ENCODE measurements at regions not wholly inside any gene's neighbourhood (a gene's known extent, or its start where the extent isn't known, plus 50 kb on each side); places are given as distances from the start of the nearest gene placed in this dataset.
"Not testable (repeated sequence)": the region's sequence is repeated elsewhere in the genome, so short reads cannot be mapped to it uniquely, and the experiment has no call there.

DNA sequence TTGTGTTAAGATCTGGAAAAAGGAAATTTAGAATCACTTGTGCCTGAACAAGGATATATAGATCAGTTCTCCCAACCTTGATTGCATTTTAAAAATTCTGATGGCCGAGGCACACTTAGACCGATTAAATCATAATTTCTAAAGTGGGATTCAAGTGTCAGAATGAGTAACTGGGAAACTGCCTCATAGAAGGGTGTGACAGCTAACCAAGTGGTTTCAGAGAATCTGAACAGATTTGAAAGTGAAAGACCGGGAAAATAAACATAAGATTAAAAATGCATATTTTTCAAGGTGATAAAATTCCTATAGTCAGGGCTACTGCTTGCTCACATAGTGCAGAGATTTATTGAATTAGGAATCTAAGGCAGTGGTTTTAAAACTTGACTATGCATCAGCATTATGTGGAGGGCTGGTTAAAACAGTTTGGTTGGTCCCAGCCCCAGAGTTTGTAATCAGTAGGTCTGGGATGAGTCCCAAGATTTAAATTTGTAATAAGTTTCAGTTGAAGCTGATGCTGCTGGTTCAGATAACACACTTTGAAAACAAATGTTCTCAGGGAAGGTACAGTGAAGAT is 314.3 kb downstream of the NSUN3 start:
- not testable (repeated sequence) for H3K36me3 ChIP-seq (ENCODE audit: control insufficient read depth, insufficient read depth, low read length, severe bottlenecking); H3K4me1 ChIP-seq (ENCODE audit: control insufficient read depth, insufficient read depth, low read length); H3K27me3 ChIP-seq (replicated peaks; ENCODE audit: control insufficient read depth, insufficient read depth, low read length); H3K4me3 ChIP-seq (ENCODE audit: low read length); H3K9me3 ChIP-seq (ENCODE audit: control insufficient read depth, low read length); H3K9ac ChIP-seq (ENCODE audit: low read length); DNase-seq (ENCODE audit: low read depth)

DNA sequence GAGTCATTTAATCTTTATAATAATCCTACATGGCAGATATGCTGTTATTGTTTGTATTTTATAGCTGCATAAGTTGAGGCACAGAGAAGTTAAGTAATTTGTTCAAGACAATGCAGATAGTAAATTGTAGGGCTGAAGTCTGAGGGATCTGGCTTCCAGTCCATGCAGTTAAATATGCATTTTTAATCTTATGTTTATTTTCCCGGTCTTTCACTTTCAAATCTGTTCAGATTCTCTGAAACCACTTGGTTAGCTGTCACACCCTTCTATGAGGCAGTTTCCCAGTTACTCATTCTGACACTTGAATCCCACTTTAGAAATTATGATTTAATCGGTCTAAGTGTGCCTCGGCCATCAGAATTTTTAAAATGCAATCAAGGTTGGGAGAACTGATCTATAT is 315.0 kb downstream of the NSUN3 start:
- H3K4me3 ChIP-seq (ENCODE audit: low read length); H3K9ac ChIP-seq (ENCODE audit: low read length); H3K27me3 ChIP-seq (replicated peaks; ENCODE audit: control insufficient read depth, insufficient read depth, low read length); DNase-seq (ENCODE audit: low read depth); H3K36me3 ChIP-seq (ENCODE audit: control insufficient read depth, insufficient read depth, low read length, severe bottlenecking); H3K4me1 ChIP-seq (ENCODE audit: control insufficient read depth, insufficient read depth, low read length); H3K9me3 ChIP-seq (ENCODE audit: control insufficient read depth, low read length): not testable (repeated sequence)

DNA sequence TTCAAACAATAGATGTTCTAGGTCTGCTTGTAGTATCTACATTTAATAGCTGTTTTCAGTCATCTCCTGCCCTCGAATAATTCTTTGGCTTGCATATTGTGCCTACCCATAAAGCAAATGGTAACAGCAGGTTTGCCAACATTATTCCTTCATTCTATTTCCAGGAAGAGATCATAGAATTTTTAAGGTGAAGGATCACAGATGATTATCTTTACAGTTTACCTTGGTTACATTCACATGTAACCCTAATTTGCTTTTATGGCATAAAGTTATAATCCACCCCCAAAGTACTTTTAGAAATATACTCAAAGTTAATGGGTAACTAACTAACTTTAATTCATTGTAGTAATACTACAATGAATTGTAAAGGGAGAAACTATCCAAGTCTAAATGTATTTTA is 315.5 kb downstream of the NSUN3 start:
- H3K4me3 ChIP-seq (ENCODE audit: low read length): no peak overlapping the region
- no peaks in the 10 kb centered on the region for H3K9me3 ChIP-seq (ENCODE audit: control insufficient read depth, low read length)
- H3K36me3 ChIP-seq (ENCODE audit: control insufficient read depth, insufficient read depth, low read length, severe bottlenecking): no peaks in the 10 kb centered on the region
- H3K9ac ChIP-seq (ENCODE audit: low read length): no peak overlapping the region
- H3K4me1 ChIP-seq (ENCODE audit: control insufficient read depth, insufficient read depth, low read length): peaks cover under 1% of the 10 kb centered on the region
- no peaks in the 10 kb centered on the region for H3K27me3 ChIP-seq (replicated peaks; ENCODE audit: control insufficient read depth, insufficient read depth, low read length)
- DNase-seq (ENCODE audit: low read depth): no peak

- H3K27me3 ChIP-seq (replicated peaks; ENCODE audit: control insufficient read depth, insufficient read depth, low read length): no peaks in the 10 kb centered on the region
- H3K9ac ChIP-seq (ENCODE audit: low read length): no peak overlapping the region
- DNase-seq (ENCODE audit: low read depth): no peak
- no peaks in the 10 kb centered on the region for H3K4me1 ChIP-seq (ENCODE audit: control insufficient read depth, insufficient read depth, low read length)
- H3K9me3 ChIP-seq (ENCODE audit: control insufficient read depth, low read length): no peaks in the 10 kb centered on the region
- H3K36me3 ChIP-seq (ENCODE audit: control insufficient read depth, insufficient read depth, low read length, severe bottlenecking): no peaks in the 10 kb centered on the region
- H3K4me3 ChIP-seq (ENCODE audit: low read length): no peak overlapping the region
Measured at GRCh38 chr3:94379264-94379663, 316.4 kb downstream of the NSUN3 start.

DNA sequence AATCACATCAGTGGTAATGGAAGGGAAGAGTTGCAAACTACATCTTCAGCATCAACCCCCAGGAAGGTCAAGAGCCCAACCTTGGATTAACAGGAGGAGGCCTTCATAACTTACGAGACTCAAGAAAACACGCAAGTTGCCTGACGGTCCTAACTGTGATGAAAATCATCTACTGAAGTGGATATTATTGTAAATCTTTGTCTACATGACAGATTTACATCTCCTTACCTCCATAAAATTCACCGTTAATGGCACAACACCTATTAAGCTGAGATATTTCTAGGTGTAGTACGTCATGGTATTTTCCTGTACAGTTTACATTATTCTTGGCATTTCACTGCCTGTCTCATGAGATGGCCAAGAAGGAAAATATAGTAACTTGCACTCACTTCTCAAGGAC is 332.0 kb downstream of the NSUN3 start:
- H3K4me3 ChIP-seq (ENCODE audit: low read length): no peak overlapping the region
- no peaks in the 10 kb centered on the region for H3K4me1 ChIP-seq (ENCODE audit: control insufficient read depth, insufficient read depth, low read length)
- H3K9ac ChIP-seq (ENCODE audit: low read length): no peak overlapping the region
- DNase-seq (ENCODE audit: low read depth): no peak
- H3K9me3 ChIP-seq (ENCODE audit: control insufficient read depth, low read length): no peaks in the 10 kb centered on the region
- no peaks in the 10 kb centered on the region for H3K36me3 ChIP-seq (ENCODE audit: control insufficient read depth, insufficient read depth, low read length, severe bottlenecking)
- no peaks in the 10 kb centered on the region for H3K27me3 ChIP-seq (replicated peaks; ENCODE audit: control insufficient read depth, insufficient read depth, low read length)

DNA sequence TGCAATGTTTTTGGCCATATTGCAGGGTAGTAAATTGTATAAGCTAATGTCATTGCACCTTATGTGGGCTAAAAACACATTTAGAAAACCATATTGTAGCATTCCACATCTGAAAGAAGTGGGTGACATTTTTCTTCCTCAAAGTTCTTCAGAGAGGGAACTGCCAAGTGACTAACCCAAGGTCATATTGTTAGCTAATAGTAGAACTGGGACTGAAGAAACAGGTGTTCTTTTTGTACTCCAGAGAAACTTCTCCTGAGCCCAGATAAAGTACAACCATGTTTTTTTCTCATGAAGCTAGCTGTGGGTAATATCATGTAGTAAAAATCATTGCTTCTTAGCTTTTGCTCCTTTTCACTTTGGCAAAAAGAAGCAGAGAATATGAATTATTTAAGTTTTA is 333.0 kb downstream of the NSUN3 start:
- H3K9ac ChIP-seq (ENCODE audit: low read length): no peak overlapping the region
- no peaks in the 10 kb centered on the region for H3K9me3 ChIP-seq (ENCODE audit: control insufficient read depth, low read length)
- no peaks in the 10 kb centered on the region for H3K4me1 ChIP-seq (ENCODE audit: control insufficient read depth, insufficient read depth, low read length)
- no peaks in the 10 kb centered on the region for H3K27me3 ChIP-seq (replicated peaks; ENCODE audit: control insufficient read depth, insufficient read depth, low read length)
- H3K4me3 ChIP-seq (ENCODE audit: low read length): no peak overlapping the region
- DNase-seq (ENCODE audit: low read depth): no peak
- H3K36me3 ChIP-seq (ENCODE audit: control insufficient read depth, insufficient read depth, low read length, severe bottlenecking): no peaks in the 10 kb centered on the region

GRCh38 chr3:94398036-94398435 is 335.2 kb downstream of the NSUN3 start:
- Histone ChIP-seq H3K9me3 (ENCODE audit: control insufficient read depth, low read length) (no peaks in the 10 kb centered on the region), H3K4me3 (ENCODE audit: low read length) (no peak overlapping the region), H3K9ac (ENCODE audit: low read length) (no peak overlapping the region), H3K4me1 (ENCODE audit: control insufficient read depth, insufficient read depth, low read length) (no peaks in the 10 kb centered on the region), H3K36me3 (ENCODE audit: control insufficient read depth, insufficient read depth, low read length, severe bottlenecking) (no peaks in the 10 kb centered on the region), H3K27me3 (replicated peaks; ENCODE audit: control insufficient read depth, insufficient read depth, low read length) (no peaks in the 10 kb centered on the region)
- no peak for DNase-seq (ENCODE audit: low read depth)

GRCh38 chr3:94401466-94401865 is 338.6 kb downstream of the NSUN3 start:
- no peak overlapping the region for H3K9ac ChIP-seq (ENCODE audit: low read length)
- H3K27me3 ChIP-seq (replicated peaks; ENCODE audit: control insufficient read depth, insufficient read depth, low read length): no peaks in the 10 kb centered on the region
- no peaks in the 10 kb centered on the region for H3K9me3 ChIP-seq (ENCODE audit: control insufficient read depth, low read length)
- no peaks in the 10 kb centered on the region for H3K4me1 ChIP-seq (ENCODE audit: control insufficient read depth, insufficient read depth, low read length)
- no peak for DNase-seq (ENCODE audit: low read depth)
- no peaks in the 10 kb centered on the region for H3K36me3 ChIP-seq (ENCODE audit: control insufficient read depth, insufficient read depth, low read length, severe bottlenecking)
- H3K4me3 ChIP-seq (ENCODE audit: low read length): no peak overlapping the region

DNA sequence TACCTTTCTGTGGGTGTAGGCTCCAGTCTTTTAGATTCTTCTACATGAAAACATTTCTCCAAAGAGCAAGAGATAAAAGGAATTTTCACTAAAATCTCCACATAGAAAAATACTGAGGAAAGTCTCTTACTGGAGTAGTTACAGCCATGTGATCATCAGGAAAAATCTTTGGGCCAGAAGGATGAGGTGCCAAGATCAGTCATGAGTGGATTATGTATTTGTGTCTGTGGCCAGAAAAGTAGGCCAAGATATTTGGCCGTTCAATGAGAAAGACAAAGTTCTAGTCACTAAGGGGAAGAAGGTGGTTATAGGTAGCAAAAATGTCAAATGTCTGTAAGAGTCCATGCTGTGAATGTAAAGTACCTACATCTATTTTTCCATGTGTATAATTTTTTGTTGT is 339.3 kb downstream of the NSUN3 start:
- H3K4me1 ChIP-seq (ENCODE audit: control insufficient read depth, insufficient read depth, low read length): no peaks in the 10 kb centered on the region
- H3K27me3 ChIP-seq (replicated peaks; ENCODE audit: control insufficient read depth, insufficient read depth, low read length): no peaks in the 10 kb centered on the region
- no peaks in the 10 kb centered on the region for H3K36me3 ChIP-seq (ENCODE audit: control insufficient read depth, insufficient read depth, low read length, severe bottlenecking)
- H3K9me3 ChIP-seq (ENCODE audit: control insufficient read depth, low read length): no peaks in the 10 kb centered on the region
- H3K4me3 ChIP-seq (ENCODE audit: low read length): no peak overlapping the region
- DNase-seq (ENCODE audit: low read depth): no peak
- no peak overlapping the region for H3K9ac ChIP-seq (ENCODE audit: low read length)

DNA sequence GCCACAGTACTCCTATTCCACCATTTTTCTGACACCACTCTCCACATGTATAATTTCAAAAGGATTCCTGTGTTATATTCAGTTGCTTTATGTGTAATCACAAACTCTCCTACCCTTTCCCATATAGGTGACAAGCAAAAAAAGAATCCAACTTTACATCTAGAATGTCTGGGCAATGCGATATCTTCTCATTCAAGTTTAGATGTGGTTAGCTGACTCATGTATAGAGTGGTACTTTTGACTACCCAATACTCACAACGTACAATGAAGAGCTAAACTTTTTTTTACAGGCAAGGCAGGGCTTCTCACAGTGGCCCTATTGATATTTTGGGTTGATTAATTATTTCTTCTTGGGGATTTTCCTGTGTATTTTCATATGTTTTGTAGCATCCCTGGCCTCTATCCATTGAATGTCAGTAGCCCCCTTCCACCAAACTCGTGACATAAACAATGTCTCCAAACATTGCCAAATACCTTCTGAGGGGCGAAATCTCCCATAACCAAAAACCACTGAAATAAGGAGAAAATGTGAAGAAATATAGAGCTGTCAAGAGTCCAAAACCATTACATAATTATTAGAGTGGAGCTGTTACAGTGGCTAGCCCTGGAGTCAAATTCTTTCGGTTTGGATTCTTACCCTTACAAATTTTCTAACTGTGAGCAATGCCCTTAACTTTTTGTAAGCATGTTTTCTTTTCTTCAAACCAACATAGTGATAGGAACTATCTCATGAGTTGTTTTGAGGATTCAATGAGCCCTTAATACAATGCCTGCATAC is 342.6 kb downstream of the NSUN3 start:
- no peaks in the 10 kb centered on the region for H3K4me1 ChIP-seq (ENCODE audit: control insufficient read depth, insufficient read depth, low read length)
- no peaks in the 10 kb centered on the region for H3K36me3 ChIP-seq (ENCODE audit: control insufficient read depth, insufficient read depth, low read length, severe bottlenecking)
- H3K9ac ChIP-seq (ENCODE audit: low read length): no peak overlapping the region
- H3K4me3 ChIP-seq (ENCODE audit: low read length): no peak overlapping the region
- DNase-seq (ENCODE audit: low read depth): no peak
- no peaks in the 10 kb centered on the region for H3K9me3 ChIP-seq (ENCODE audit: control insufficient read depth, low read length)
- H3K27me3 ChIP-seq (replicated peaks; ENCODE audit: control insufficient read depth, insufficient read depth, low read length): no peaks in the 10 kb centered on the region

- H3K4me1 ChIP-seq (ENCODE audit: control insufficient read depth, insufficient read depth, low read length): no peaks in the 10 kb centered on the region
- H3K4me3 ChIP-seq (ENCODE audit: low read length): no peak overlapping the region
- no peaks in the 10 kb centered on the region for H3K27me3 ChIP-seq (replicated peaks; ENCODE audit: control insufficient read depth, insufficient read depth, low read length)
- H3K9me3 ChIP-seq (ENCODE audit: control insufficient read depth, low read length): no peaks in the 10 kb centered on the region
- H3K36me3 ChIP-seq (ENCODE audit: control insufficient read depth, insufficient read depth, low read length, severe bottlenecking): no peaks in the 10 kb centered on the region
- no peak for DNase-seq (ENCODE audit: low read depth)
- no peak overlapping the region for H3K9ac ChIP-seq (ENCODE audit: low read length)
Measured at GRCh38 chr3:94406595-94406994, 343.7 kb downstream of the NSUN3 start.

GRCh38 chr3:94412936-94413335 is 350.1 kb downstream of the NSUN3 start:
- not testable (repeated sequence) for H3K9me3 ChIP-seq (ENCODE audit: control insufficient read depth, low read length); H3K4me3 ChIP-seq (ENCODE audit: low read length); DNase-seq (ENCODE audit: low read depth); H3K27me3 ChIP-seq (replicated peaks; ENCODE audit: control insufficient read depth, insufficient read depth, low read length); H3K9ac ChIP-seq (ENCODE audit: low read length); H3K36me3 ChIP-seq (ENCODE audit: control insufficient read depth, insufficient read depth, low read length, severe bottlenecking)
- H3K4me1 ChIP-seq (ENCODE audit: control insufficient read depth, insufficient read depth, low read length): peaks cover 15% of the 10 kb centered on the region

All from adipocyte (in vitro differentiated cells).